ENCODE measurements at regions not wholly inside any gene's neighbourhood (a gene's known extent, or its start where the extent isn't known, plus 50 kb on each side); places are given as distances from the start of the nearest gene placed in this dataset.
"Not testable (repeated sequence)": the region's sequence is repeated elsewhere in the genome, so short reads cannot be mapped to it uniquely, and the experiment has no call there.

DNA sequence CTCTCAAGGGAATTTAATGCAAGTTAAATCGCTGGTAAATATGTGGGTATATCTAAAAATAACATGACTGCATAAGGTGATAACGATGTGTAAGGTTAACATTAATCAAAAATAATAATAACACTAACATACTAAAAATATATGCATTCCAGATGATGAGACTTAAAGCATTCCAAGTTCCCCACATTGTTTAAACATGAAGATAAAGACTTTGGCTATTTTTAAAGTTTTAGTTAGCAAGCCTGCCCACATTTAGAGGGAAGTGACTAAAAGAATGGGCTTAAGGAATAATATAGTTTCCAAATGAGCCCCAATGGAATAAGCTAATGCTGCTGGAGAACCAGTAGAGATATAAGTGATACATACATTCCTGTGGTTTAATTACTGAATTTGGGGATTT is 941.3 kb downstream of the TBC1D32 start:
- DNase-seq: no peak
- Histone ChIP-seq H3K27me3 (ENCODE audit: insufficient read depth, low read depth, severe bottlenecking) (no peaks in the 10 kb centered on the region), H3K27ac (no peak overlapping the region), H3K4me3 (ENCODE audit: low read depth, low read length) (no peak overlapping the region), H3K36me3 (no peaks in the 10 kb centered on the region), H3K9me3 (ENCODE audit: severe bottlenecking) (no peaks in the 10 kb centered on the region)
- TF ChIP-seq, protein P1, sequence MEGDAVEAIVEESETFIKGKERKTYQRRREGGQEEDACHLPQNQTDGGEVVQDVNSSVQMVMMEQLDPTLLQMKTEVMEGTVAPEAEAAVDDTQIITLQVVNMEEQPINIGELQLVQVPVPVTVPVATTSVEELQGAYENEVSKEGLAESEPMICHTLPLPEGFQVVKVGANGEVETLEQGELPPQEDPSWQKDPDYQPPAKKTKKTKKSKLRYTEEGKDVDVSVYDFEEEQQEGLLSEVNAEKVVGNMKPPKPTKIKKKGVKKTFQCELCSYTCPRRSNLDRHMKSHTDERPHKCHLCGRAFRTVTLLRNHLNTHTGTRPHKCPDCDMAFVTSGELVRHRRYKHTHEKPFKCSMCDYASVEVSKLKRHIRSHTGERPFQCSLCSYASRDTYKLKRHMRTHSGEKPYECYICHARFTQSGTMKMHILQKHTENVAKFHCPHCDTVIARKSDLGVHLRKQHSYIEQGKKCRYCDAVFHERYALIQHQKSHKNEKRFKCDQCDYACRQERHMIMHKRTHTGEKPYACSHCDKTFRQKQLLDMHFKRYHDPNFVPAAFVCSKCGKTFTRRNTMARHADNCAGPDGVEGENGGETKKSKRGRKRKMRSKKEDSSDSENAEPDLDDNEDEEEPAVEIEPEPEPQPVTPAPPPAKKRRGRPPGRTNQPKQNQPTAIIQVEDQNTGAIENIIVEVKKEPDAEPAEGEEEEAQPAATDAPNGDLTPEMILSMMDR (IDR thresholded peaks at IDR 0.05; ENCODE audit: low read depth, low read length): no peak

DNA sequence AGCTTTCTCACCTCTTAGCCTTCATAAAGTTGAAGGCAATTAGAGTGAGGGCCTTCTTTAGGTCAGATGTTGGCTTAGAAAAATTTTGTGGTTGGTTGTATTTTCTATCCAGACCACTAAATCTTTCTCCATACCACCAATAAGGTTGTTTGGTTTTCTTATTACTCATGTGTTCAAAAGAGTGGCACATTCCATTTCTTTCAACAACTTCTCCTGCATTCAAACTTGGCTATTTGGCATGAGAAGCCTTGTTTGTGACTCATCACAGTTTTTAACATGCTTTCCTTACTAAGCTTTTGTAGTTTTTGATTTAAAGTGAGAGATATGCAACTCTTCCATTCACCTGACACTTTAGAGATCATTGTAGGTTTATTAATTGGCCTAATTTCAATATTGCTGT is 949.6 kb downstream of the TBC1D32 start:
- Histone ChIP-seq H3K9me3 (ENCODE audit: severe bottlenecking) (no peaks in the 10 kb centered on the region), H3K27me3 (ENCODE audit: insufficient read depth, low read depth, severe bottlenecking) (no peaks in the 10 kb centered on the region), H3K36me3 (no peaks in the 10 kb centered on the region), H3K27ac (no peak overlapping the region), H3K4me3 (ENCODE audit: low read depth, low read length) (no peak overlapping the region)
- TF ChIP-seq, protein P1 (IDR thresholded peaks at IDR 0.05; ENCODE audit: low read depth, low read length): no peak
- DNase-seq: no peak

DNA sequence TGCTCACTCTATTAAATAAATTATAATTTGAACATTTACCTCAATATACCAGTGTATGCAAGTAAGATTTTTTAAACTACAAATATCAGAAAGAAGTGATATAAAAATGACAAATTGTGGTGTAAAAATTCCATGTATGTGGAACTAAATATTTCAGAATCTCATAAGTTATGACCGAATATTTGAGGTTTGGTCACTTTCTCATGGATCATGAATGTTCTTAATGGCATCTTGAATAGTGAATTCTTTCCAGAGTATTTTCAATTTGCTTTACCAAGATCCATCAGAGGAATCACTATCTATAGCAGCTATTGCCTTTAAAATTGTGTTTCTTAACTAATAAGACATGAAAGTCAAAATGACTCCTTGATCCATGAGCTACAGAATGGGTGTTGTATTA is 950.6 kb downstream of the TBC1D32 start:
- H3K9me3 ChIP-seq (ENCODE audit: severe bottlenecking): no peaks in the 10 kb centered on the region
- no peaks in the 10 kb centered on the region for H3K27me3 ChIP-seq (ENCODE audit: insufficient read depth, low read depth, severe bottlenecking)
- TF ChIP-seq, protein P1 (IDR thresholded peaks at IDR 0.05; ENCODE audit: low read depth, low read length): no peak
- H3K27ac ChIP-seq: no peak overlapping the region
- H3K4me3 ChIP-seq (ENCODE audit: low read depth, low read length): no peak overlapping the region
- no peak for DNase-seq
- H3K36me3 ChIP-seq: no peaks in the 10 kb centered on the region

DNA sequence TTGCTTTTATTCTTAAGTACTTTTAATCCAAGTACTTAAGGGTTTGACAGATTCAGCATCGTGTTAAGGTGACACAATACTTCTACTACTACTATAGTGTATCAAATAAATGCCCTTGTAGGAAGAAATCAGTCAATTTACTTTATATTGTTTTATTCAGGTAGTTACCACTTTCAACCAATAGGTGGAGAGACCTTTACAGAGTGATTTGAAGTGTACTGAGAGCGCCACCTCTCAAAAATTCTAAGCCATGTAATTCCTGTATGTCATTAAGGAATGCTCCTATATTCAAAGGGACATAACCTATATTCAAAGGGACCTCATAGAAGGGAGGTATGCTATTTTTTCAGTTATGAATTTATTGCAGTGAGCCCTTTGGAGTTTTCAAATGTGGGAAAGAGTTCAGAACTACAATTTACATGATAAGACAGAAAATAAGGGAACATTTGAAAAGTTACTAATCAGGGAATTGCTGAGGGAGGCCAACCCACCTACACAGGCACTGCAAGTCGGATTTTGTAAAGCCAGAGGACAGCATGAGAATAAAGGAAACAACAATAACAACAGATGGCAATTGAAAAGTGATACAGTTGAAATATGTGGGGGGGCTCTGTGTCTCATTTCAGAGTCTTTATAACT is 955.6 kb downstream of the TBC1D32 start:
- DNase-seq: peak; percentile 18
- TF ChIP-seq, protein P1 (IDR thresholded peaks at IDR 0.05; ENCODE audit: low read depth, low read length): peak; percentile 54

DNA sequence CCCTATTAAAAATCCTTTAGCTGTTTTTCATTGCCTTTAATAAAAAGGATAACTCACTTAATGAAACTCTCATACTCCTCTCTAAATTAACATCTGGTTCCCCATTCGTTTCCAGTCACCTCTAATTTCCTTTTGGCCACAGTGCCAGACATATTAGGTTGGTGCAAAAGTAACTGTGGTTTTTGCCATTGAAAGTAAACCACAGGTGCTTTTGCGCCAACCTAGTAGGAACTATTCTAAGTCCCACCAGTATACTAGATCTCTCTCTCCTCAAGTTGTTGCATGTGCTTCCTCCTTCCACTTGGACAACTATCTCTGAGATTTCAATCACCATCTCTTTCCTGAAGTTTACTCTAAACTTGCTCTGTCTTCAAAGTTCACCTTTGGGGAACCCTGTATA is 961.1 kb downstream of the TBC1D32 start:
- Histone ChIP-seq H3K36me3 (no peaks in the 10 kb centered on the region), H3K4me3 (ENCODE audit: low read depth, low read length) (no peak overlapping the region), H3K9me3 (ENCODE audit: severe bottlenecking) (no peaks in the 10 kb centered on the region), H3K27ac (no peak overlapping the region), H3K27me3 (ENCODE audit: insufficient read depth, low read depth, severe bottlenecking) (no peaks in the 10 kb centered on the region)
- TF ChIP-seq, protein P1 (IDR thresholded peaks at IDR 0.05; ENCODE audit: low read depth, low read length): no peak
- DNase-seq: no peak

More for the DNA sequence above, 955.6 kb downstream of the TBC1D32 start:
- H3K4me3 ChIP-seq (ENCODE audit: low read depth, low read length): no peak overlapping the region
- H3K36me3 ChIP-seq: no peaks in the 10 kb centered on the region
- H3K27ac ChIP-seq: no peak overlapping the region
- no peaks in the 10 kb centered on the region for H3K9me3 ChIP-seq (ENCODE audit: severe bottlenecking)
- no peaks in the 10 kb centered on the region for H3K27me3 ChIP-seq (ENCODE audit: insufficient read depth, low read depth, severe bottlenecking)

DNA sequence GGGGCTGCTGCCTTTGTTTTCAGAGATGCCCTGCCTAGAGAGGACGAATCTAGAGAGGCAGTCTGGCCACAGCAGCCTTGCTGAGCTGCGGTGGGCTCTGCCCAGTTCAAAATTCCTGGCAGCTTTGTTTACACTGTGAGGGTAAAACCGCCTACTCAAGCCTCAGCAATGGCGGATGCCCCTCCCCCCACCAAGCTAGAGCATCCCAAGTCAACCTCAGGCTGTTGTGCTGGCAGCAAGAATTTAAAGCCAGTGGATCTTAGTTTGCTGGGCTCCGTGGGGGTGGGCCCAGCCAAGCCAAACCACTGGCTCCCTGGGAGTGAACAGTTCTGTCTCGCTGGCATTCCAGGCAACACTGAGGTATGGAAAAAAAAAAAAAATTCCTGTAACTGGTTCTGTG is 970.9 kb downstream of the TBC1D32 start:
- Histone ChIP-seq H3K27me3 (ENCODE audit: insufficient read depth, low read depth, severe bottlenecking) (no peaks in the 10 kb centered on the region), H3K27ac (no peak overlapping the region), H3K36me3 (no peaks in the 10 kb centered on the region), H3K4me3 (ENCODE audit: low read depth, low read length) (no peak overlapping the region), H3K9me3 (ENCODE audit: severe bottlenecking) (no peaks in the 10 kb centered on the region)
- no peak for DNase-seq
- TF ChIP-seq, protein P1 (IDR thresholded peaks at IDR 0.05; ENCODE audit: low read depth, low read length): no peak

DNA sequence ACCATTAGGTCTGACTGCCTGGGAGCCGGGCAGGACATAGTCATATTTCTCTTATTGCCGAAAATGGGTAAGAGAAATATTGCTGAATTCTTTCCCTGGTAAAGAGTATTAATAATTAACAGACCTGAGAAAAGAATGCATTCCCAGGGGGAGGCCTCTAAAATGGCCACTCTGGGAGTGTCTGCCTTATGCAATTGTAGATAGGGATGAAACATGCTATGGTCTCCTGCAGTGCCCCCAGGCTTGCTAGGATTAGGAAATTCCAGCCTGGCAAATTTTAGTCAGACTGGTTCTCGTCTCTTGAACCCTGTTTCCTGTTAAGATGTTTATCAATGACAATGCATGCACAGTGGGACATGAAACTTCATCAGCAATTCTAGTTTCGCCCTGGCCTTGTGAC is 975.7 kb downstream of the TBC1D32 start:
- not testable (repeated sequence) for H3K4me3 ChIP-seq (ENCODE audit: low read depth, low read length)

More for the DNA sequence above, 975.7 kb downstream of the TBC1D32 start:
- not testable (repeated sequence) for H3K9me3 ChIP-seq (ENCODE audit: severe bottlenecking); H3K27me3 ChIP-seq (ENCODE audit: insufficient read depth, low read depth, severe bottlenecking); H3K27ac ChIP-seq; H3K36me3 ChIP-seq; DNase-seq
